Stimulated activated CD4-positive, alpha-beta T cell treated with anti-CD3 and anti-CD28 coated beads, Interleukin-4, amount 100 ng/mL, for 1 hour (primary cell): ENCODE measurements at regions not wholly inside any gene's neighbourhood (a gene's known extent, or its start where the extent isn't known, plus 50 kb on each side); places are given as distances from the start of the nearest gene placed in this dataset.
"Not testable (repeated sequence)": the region's sequence is repeated elsewhere in the genome, so short reads cannot be mapped to it uniquely, and the experiment has no call there.

Source experiments
- DNase-seq: peaks from one replicate; pipeline ENCODE4 v3.0.0-alpha.2; 2020

GRCh38 chr21:13806444-13806843 is 196.9 kb downstream of the POTED start:
- not testable (repeated sequence) for DNase-seq

- not testable (repeated sequence) for DNase-seq
Observed at GRCh38 chr21:13802757-13803156, 193.2 kb downstream of the POTED start.
